ENCODE measurements at regions not wholly inside any gene's neighbourhood (a gene's known extent, or its start where the extent isn't known, plus 50 kb on each side); places are given as distances from the start of the nearest gene placed in this dataset.
"Not testable (repeated sequence)": the region's sequence is repeated elsewhere in the genome, so short reads cannot be mapped to it uniquely, and the experiment has no call there.

DNA sequence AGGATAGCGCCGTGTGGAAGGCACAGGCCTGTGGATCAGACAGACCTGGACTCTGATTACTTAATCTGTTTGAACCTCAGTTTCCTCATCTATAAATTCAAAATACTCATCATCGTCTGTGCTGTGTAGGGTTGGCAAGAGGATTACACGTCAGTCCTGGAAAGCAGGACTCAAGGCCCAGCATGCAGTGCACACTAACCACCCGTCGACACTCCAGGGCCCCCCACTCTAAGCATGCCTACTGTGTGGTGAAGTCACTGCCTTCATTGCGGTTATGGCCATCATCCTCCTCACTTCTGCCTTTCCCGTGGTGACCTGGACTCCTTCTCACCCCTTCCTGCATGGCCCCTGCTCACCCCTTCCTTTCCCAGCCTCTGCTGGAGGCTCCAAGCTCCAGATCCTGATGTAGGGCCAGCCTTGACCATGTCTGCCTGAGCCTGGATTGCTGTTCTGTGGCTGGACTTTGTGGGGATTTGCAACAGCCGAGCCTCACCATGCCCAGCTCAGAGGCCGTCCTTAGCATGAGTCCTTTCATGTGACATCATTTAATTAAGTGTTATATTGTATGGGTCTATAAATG lies 1158.0 kb downstream of the TBC1D22A start:
- no peak for DNase-seq (ENCODE audit: low read depth, low spot score)

DNA sequence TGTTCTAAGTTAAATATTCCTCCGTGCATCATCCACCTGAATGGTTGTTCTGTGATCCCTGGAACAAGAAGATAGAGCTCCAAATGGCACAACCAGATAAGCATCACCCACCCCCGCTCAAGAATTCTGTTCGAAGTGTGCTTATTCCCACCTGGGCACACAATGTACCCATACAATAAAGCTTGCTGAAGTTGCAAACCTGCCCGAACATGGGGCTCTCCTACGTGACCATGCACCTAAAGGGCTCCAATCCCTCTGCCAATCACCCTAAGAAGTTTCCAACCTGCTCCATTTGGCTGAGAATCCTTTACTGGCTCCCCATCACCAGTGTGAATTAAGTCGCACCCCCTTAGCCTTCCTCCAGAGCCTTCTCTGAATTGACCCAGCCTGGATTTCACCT lies 1157.4 kb downstream of the TBC1D22A start:
- no peak for DNase-seq (ENCODE audit: low read depth, low spot score)

DNA sequence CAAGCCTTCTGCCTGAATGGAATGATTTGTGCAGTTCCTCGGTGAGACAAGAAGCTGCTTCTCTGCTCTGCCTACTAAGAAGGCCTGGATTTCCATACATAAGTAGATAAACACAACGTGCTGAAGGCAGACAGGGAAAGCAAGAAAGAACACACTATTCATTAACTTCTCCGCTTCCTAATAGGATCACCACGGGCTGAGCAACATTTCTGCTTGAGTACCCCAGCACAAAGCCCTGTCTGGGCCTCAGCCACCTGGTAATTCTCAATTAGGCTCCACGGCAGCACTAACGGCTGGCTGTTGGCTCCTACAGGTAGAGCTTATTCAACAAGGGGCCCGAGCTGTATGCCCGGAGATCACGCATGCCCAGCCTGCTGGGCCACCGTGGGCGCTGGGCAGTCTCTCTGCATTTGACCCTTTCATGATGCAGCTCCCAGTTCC lies 1156.6 kb downstream of the TBC1D22A start:
- no peak for DNase-seq (ENCODE audit: low read depth, low spot score)

DNA sequence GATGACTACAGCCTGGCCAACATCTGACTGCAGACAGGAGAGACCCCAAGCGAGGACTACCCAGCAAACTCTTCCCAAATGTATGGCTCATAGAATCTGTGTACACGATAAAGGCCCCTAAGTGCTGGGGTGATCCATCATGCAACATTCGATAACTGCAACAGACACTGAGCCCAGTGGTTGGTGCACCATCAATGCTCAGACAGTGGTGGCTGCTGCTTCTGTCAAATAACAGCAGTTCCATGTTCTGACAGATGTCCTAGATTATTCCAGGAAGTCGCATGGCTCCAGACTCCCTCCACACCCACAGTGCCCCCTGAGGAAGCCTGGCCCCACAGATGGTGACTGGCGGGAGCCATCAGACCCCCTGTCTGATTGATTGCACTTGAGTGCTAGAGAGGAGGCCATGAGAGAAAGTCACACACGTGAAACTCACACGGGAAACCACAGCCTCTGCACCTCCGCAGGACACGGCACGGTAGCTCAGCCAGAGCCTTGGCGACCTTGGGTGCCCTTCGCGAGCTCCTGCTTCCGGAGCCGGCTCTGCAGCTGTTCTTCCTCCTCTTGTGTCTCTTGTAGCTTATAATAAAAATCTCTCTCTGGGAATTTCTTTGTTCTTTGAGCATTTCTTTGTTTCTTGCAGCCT lies 1155.9 kb downstream of the TBC1D22A start:
- DNase-seq (ENCODE audit: low read depth, low spot score) = no peak

DNA sequence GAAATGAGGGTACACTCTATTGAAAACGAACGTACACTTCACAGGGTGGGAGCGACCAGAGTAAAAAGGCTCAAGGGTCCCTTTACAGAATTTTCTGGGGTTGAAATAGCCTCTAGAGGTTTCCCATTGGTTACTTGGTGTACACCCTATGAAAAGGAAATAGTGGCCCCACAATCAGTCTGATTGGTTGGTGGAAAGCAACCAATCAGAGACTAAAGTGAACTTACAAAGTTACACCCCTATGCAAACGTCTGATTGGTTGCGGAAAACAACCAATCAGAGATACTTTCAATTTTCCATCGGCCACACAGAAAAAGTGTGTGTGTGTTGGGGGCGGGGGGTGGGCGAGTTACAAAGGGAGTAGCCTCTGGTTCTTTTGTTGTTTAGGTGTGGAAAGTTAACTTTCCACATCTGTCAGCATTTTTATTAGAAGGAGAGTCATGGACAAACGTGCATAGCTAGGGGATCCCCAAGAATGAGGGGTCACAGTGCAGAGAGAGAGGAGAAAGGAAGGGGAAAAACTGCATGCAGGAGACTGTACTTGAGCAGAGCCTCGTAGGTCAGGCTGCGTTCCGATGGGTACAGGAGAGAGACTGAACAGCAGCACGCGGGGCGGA lies 1152.1 kb downstream of the TBC1D22A start:
- no peak for DNase-seq (ENCODE audit: low read depth, low spot score)

DNA sequence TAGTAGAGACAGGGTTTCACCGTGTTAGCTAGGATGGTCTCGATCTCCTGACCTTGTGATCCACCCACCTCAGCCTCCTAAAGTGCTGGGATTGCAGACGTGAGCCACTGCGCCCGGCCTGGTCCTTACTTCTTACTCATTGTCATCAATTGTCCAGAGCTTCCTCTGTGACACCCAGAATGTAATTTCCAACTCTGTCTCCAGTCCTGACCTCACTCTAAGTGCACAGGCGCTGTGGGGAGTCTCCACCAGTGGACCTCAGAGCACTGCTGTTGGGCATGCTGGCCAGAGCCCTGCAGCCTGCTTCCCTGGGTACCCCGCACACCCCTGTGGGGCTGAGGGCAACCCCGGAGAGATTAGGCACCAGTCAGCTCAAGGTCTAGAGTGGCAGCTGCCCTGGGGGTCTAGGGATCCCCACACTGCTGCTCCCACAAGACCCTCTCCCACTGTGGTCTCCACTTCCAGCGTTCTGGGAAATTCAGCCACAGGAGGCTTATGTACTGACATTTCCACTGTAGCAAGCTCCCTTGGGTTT lies 1140.3 kb downstream of the TBC1D22A start:
- DNase-seq (ENCODE audit: low read depth, low spot score) = no peak

DNA sequence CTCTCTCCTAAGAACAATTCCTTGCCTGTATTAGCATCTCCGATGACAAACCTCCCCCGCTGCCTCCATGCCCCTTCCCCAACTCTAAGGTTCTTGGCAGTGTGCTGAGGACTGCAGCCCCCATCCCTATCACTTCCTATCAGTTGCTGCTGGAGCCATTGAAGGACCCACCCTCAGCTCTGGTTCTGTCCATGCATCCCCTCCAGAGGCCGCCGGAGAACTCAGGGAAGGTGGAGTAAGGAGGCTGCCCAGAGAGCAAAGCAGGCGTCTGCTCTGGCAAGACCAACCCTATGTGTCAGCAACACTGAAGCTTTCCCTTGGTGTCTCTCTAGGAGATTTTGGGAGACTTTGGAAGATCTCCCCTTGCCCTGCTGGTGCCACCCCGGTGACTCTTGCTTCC lies 1139.5 kb downstream of the TBC1D22A start:
- DNase-seq (ENCODE audit: low read depth, low spot score) = no peak

DNA sequence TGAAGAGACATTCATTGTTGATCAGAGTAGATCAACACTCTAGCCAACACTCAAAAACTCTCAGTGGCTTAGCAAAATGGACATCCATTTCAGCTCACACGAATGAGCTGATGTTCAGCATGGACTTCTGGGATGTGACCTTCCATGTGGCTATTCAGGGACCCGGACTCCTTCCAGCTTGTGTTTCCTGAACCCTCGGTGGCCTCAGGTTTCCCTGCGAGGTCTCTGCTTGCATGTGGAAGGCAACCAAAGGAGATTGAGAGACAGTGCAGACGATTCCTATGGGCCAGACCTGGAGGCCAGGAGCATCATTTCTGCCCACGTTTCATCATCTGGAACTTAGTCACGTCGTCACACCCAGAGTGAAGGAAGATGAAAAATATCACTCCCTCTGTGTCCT lies 1137.4 kb downstream of the TBC1D22A start:
- DNase-seq (ENCODE audit: low read depth, low spot score) = no peak

DNA sequence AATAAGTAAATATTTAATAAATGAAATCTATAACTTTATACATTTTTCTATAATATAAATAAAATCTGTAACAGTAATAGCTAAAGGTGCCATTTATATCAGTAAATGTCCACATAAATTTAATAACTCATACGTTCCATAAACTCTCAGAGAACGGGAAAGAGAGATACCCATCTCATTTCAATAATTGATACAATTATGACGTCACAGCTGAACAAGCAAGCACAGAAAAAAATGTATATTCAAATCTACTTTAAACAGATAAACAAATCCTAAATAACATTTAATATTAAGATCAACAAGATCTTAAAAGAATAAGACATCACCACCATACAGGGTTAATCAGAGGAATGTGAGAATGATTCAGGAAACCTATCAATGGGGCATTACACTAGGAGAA lies 1136.5 kb downstream of the TBC1D22A start:
- DNase-seq (ENCODE audit: low read depth, low spot score) = no peak

DNA sequence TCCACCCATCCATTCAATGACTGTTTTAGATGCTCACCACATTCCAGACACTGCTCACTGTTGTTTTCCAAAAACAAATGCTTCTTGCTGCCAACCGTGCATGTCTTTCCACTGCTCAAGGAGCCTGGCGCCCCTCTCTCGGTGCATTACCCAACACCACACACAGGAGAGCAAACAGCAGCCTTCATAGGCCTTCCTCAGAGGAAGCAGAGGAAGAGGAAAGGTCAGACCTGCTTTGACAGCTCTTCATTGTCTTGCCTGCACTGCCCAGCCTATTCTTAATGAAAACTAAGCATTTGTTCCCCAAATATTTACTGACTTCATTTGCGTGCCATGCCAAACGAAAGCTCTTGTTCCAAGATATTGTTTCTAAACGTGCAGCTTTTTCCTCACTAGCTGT lies 1129.2 kb downstream of the TBC1D22A start:
- DNase-seq (ENCODE audit: low read depth, low spot score) = no peak

DNA sequence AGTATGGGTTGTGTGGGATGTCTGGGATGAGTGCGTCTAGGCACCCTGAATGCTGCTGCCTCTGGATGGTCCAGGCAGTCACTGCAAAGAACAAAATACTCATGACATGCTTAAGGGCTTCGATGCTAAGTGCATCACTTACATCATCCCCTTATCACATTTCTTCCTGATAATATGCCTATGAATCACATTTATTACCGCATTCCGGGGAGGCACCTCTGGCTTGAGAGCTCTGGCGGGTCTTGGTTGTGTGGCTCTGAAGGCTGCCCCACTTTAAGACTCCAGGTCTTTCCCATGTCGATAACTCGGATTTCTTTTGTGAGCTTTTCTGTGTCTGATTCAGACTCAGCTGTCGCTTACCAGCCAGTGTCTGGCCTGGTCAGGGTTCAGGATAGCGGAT lies 1126.4 kb downstream of the TBC1D22A start:
- DNase-seq (ENCODE audit: low read depth, low spot score) = no peak

DNA sequence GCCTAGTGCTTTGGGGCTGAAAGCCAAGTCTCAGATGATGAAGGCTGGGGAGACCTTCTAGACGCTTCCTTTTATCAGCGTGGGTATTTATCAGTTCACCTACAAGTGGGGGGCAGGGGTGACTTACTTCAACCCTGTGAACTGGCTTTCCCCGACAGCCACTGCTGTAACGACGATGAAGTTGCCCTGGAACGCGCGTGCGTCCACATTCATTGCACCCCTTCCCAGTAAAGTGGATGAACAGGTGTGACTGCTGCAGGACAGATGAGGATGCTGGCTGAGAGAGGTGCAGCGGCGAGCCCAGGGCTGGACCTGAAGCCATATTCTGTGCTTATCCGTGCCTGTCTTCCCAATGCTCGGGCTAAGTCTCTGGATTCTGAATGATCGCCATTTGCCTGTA lies 1122.3 kb downstream of the TBC1D22A start:
- DNase-seq (ENCODE audit: low read depth, low spot score) = no peak

DNA sequence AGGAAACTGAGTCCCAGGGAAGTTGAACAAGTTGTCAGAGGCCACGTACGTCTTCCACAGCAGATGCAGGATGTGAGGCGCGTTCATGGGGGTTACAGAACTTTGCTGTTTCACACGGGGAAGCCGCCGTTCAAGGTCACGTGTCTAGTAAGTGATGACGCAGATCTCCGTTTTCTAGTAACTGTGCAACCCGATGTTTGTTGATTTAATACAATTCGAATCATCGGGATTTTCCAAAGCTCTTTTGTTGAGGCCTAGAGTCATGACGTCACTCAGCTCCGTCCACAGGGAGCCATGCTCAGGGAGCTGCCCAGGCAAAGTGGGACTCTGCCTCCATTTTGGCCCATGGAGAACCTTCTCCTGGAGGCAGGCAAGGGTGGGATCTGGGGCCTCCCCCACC lies 1121.8 kb downstream of the TBC1D22A start:
- no peak for DNase-seq (ENCODE audit: low read depth, low spot score)

DNA sequence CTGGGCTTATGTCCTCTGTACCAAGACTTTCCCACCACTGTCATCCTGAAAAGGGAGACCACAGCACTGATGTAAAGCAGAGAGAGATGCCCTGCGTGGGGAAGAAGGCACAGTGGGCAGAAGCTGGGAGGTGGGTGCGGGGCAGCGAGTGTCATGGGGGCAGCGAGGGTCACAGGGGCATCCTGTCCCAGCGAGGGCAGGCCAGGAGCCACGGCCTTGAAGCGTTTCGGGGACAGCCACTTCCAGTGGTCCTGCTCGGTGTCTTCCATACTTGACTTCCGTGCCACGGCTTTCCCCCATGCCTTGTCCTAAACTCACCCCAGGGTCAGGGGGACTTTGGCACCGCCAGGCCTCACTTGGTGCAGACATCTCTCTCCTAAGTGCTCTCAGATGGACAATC lies 1121.3 kb downstream of the TBC1D22A start:
- DNase-seq (ENCODE audit: low read depth, low spot score) = no peak

DNA sequence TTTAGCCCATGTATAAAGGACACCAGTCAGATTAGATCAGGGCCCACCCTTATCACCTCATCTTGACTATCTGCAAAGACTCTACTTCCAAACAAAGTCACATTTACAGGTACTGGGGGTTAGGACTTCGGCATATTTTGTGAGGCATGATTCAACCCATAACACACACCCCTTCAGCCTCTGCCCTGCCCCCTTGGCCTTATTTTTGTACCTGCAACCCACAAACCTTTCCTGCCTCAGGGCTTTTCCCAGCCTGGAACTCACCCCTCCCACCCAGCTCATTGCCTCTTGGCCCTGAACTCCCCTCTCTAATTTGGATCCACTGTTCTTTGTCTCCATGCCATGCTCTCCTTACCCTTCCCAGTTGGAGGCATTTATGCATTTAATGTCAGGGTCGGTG lies 1116.9 kb downstream of the TBC1D22A start:
- no peak for DNase-seq (ENCODE audit: low read depth, low spot score)

DNA sequence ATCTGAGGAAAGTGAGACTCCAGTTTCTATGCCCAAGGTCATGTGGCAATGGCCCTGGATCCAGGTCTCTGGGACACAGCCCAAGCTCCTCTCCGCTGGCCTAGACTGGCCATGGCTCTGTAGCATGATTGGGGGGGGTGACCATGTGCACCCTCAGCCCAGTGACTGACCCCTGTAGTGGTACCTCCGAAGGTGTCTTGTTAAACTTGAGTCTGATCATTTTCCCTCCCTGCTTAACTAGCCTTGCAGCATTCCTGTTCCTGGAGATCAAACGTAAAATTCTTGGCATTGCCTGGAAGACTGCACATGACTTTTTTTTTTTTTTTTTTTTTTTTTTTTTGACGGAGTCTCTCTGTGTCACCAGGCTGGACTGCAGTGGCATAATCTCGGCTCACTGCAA lies 1116.0 kb downstream of the TBC1D22A start:
- no peak for DNase-seq (ENCODE audit: low read depth, low spot score)

DNA sequence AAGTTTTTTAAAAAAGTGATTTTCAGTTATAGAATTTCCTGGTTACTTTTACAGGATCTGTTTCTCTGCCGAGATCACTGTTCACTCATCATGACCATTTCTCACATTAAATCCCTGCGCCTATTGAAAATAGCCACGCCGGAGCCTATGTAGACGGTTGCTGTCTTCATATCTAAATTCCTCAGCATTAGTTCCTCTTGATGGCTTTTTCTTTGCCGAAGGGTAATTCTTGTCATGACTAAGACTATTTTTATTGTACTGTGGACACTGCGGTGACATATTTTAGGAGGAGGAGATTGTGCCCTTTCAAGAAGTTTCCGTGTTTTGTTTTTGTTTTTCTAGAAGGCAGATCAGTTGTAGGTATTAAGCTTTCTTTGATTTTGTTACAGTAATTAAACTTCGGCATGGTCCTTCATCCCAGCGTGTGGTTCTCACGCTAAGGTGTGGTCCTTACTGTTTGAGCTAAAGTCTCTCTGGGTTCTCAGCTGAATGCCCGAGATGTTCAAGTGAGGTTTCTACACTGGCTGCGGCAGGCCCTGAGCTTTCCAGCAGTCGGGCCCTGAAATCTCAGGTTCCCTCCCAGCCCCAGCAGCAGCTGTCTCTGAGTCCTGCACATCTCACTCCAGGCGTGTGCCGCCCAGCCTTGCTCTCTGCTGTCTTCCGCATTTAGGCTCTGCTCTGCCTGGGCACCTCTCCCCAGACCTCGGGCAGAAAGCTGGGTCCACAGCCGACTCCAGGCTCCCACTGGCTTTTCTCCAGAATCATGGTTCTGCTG lies 1110.5 kb downstream of the TBC1D22A start:
- DNase-seq (ENCODE audit: low read depth, low spot score) = no peak

DNA sequence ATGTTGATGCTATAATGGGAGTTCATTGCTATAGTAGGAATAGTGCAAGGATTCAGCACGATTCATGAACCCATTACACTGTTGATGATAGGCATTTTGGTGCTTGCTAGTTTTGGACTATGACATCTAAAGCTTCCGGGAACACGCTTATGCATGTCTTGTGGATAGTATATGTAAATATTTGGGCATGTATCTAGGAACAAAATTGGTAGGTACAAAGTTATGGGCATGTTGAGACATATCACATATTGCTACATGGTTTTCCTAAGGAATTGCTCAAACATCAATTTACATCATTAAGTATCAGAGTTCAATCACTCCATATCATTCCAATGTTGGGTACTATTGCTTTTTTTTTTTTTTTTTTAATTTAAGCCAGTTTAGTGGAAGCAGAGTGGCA lies 1103.2 kb downstream of the TBC1D22A start:
- no peak for DNase-seq (ENCODE audit: low read depth, low spot score)

DNA sequence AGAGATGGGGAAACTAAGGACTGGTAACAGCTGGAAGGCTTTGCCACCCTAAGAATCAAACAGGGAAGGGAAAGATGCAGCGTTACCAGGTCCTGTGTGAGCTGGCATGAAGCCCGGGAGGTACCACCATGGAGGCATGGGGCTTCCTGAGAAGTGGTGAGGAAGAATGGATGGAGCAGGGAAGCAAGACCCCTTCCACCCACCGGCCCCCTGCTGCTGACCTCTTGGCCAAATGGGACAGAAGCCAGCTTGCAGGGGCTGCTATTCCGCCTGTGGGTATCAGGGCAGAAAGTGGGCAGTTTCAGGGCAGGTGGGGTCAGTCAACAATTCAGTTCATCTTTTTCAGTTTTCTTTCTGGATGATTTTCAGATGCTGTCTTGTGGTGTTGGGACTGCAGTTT lies 1099.9 kb downstream of the TBC1D22A start:
- DNase-seq (ENCODE audit: low read depth, low spot score) = no peak

DNA sequence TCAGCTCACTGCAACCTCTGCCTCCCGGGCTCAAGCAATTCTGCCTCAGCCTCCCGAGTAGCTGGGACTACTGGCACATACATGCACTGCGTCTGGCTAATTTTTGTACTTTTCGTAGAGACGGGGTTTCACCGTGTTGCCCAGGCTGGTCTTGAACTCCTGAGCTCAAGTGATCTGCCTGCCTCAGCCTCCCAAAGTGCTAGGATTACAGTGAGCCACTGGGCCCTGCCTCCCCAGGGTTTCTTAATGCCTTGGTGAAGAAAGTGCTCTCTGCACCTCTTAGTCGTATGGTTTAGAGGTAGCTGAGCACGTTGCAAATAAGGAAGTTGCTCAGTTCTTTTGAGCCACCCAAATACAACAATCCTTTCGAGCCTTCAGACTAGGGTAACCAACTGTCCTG lies 1098.5 kb downstream of the TBC1D22A start:
- not testable (repeated sequence) for DNase-seq (ENCODE audit: low read depth, low spot score)

DNA sequence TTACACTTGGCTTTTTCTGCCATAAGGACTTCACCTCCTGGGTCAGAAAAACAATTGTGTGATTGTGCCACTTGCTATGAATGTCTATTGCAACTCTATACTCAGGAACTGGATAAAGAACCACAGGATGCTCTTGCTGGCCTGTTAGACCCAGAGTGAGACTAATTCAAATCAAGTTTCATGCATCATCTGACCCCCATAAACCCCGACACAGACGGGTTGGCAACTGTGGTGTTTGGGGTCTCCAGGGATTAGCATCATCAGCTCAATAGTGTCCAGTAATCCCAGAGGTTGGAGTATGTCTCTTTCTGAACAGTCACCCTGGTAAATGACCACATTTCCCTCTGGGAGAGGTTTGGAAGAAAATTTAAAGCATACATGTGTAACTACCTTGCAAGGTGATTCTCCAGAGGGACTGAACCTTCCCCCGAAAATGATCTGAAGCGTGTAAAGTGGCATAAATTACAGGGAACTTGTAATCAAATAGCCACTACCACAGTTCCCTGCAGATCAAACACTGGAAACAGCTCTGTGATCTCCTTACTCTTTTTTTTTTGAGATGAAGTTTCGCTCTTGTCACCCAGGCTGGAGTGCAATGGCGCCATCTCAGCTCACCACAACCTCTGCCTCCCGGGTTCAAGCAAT lies 1097.6 kb downstream of the TBC1D22A start:
- DNase-seq (ENCODE audit: low read depth, low spot score) = no peak

DNA sequence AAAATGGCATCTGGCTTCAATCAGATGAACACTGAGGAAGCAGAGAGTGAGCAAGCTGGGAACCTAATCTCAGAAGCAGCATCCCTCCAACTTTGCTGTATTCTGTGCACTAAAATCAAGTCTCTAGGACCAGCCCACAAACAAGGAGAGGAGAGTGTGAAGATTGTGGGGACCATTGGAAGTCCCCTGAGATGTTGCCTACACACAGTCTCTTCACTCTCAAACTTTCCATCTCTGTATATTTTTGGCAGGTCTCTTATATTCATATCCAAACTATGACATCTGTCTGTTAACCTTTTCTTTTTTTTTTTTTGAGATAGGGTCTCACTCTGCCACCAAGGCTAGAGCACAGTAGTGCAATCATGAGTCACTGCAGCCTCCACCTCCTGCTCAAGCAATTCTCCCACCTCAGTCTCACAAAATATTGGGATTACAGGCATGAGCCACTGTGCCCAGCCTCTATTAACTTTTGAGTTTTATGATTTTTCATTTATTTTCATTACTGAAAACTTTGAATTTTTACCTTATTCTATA lies 1096.4 kb downstream of the TBC1D22A start:
- no peak for DNase-seq (ENCODE audit: low read depth, low spot score)
